SU-DHL-6 (cell line): ENCODE measurements at regions not wholly inside any gene's neighbourhood (a gene's known extent, or its start where the extent isn't known, plus 50 kb on each side); places are given as distances from the start of the nearest gene placed in this dataset.
"Not testable (repeated sequence)": the region's sequence is repeated elsewhere in the genome, so short reads cannot be mapped to it uniquely, and the experiment has no call there.

Source experiments
- H2AFZ ChIP-seq: fragments of 200-600 bp; sonication (generic); 2 replicates; pipeline ENCODE4 v1.6.1; 2014; ENCODE audit warnings: low read depth, mild to moderate bottlenecking, moderate library complexity, mixed read lengths, antibody characterized with exemption, low read length; ENCODE audit not compliant: severe bottlenecking
- H3F3A ChIP-seq: fragments of 200-600 bp; shearing (Covaris generic); 2 replicates; pipeline ENCODE4 v1.6.0; 2016; ENCODE audit warnings: antibody characterized with exemption, mild to moderate bottlenecking; ENCODE audit not compliant: insufficient read depth
- H3K27ac ChIP-seq: fragments of 200-600 bp; sonication (generic); 2 replicates; pipeline ENCODE4 v1.5.1; 2016; ENCODE audit warnings: low read depth, mild to moderate bottlenecking, low read length, moderate library complexity, mixed read lengths
- H3K27me3 ChIP-seq: fragments of 200-600 bp; sonication (generic), shearing (Covaris generic); 2 replicates; pipeline ENCODE4 v1.6.0; 2014; ENCODE audit warnings: mild to moderate bottlenecking, low read length
- H3K36me3 ChIP-seq: fragments of 200-600 bp; sonication (generic); 2 replicates; pipeline ENCODE4 v1.6.1; 2014; ENCODE audit warnings: mild to moderate bottlenecking, low read length, mixed read lengths
- H3K4me2 ChIP-seq: fragments of 300-600, 200-600 bp; shearing (Covaris generic), sonication (generic); 2 replicates; pipeline ENCODE4 v1.6.0; 2014; ENCODE audit warnings: low read length, low read depth, mild to moderate bottlenecking; ENCODE audit not compliant: poor library complexity, severe bottlenecking
- H3K4me3 ChIP-seq: fragments of 200-600 bp; sonication (generic); 2 replicates; pipeline ENCODE4 v1.5.1; 2014; ENCODE audit warnings: antibody characterized with exemption, low read length, mild to moderate bottlenecking, mixed read lengths; ENCODE audit not compliant: insufficient read depth, poor library complexity, severe bottlenecking
- H3K79me2 ChIP-seq: fragments of 200-600 bp; sonication (generic); 2 replicates; pipeline ENCODE4 v1.6.1; 2014; ENCODE audit warnings: mild to moderate bottlenecking, low read length, moderate library complexity; ENCODE audit not compliant: insufficient read depth
- H3K9ac ChIP-seq: fragments of 200-600 bp; sonication (generic); 2 replicates; pipeline ENCODE4 v1.7.0; 2014; ENCODE audit warnings: mild to moderate bottlenecking, low read length
- H3K9me2 ChIP-seq: fragments of 200-600 bp; sonication (generic); replicated peaks from 2 replicates; pipeline ENCODE4 v1.6.1; 2014; ENCODE audit warnings: low read length; ENCODE audit not compliant: insufficient read depth
- H3K9me3 ChIP-seq: fragments of 200-600 bp; sonication (generic); 2 replicates; pipeline ENCODE4 v1.6.1; 2014; ENCODE audit warnings: low read length, mixed read lengths; ENCODE audit not compliant: insufficient read depth
- H4K20me1 ChIP-seq: fragments of 200-600 bp; sonication (generic); 2 replicates; pipeline ENCODE4 v1.6.1; 2014; ENCODE audit warnings: low read depth, mild to moderate bottlenecking, antibody characterized with exemption, low read length, moderate library complexity, mixed read lengths
- CTCF ChIP-seq: fragments of 200-600 bp; sonication (generic); IDR thresholded peaks from one replicate; pipeline ENCODE4 v1.5.1; 2017; ENCODE audit warnings: antibody characterized with exemption, mild to moderate bottlenecking, low read length, moderate library complexity; ENCODE audit not compliant: insufficient read depth, poor library complexity, severe bottlenecking
- EZH2phosphoT487 ChIP-seq: fragments of 200-600 bp; sonication (generic), shearing (Covaris generic); conservative IDR thresholded peaks from 2 replicates; pipeline ENCODE4 v1.6.1; 2018; ENCODE audit warnings: mild to moderate bottlenecking, antibody characterized with exemption, low read length, moderate library complexity, mixed read lengths

- Histone ChIP-seq H3K36me3 (no peaks in the 10 kb centered on the region), H3F3A (no peaks in the 10 kb centered on the region), H3K9me3 (no peaks in the 10 kb centered on the region), H3K9me2 (no peaks in the 10 kb centered on the region), H3K4me3 (no peak overlapping the region), H4K20me1 (no peaks in the 10 kb centered on the region), H3K79me2 (no peaks in the 10 kb centered on the region), H2AFZ (no peak overlapping the region), H3K27ac (no peak overlapping the region), H3K4me2 (no peak overlapping the region), H3K27me3 (no peaks in the 10 kb centered on the region), H3K9ac (no peak overlapping the region)
- TF ChIP-seq EZH2phosphoT487 (no peak), CTCF (no peak)
These were observed 407.9 kb upstream of the BTBD3 start for GRCh38 chr20:11509776-11510175.

GRCh38 chr20:11511821-11512220 lies 405.9 kb upstream of the BTBD3 start:
- Histone ChIP-seq H3K27ac (no peak overlapping the region), H3K79me2 (no peaks in the 10 kb centered on the region), H3K9me2 (no peaks in the 10 kb centered on the region), H3K27me3 (no peaks in the 10 kb centered on the region), H3K36me3 (no peaks in the 10 kb centered on the region), H3K4me3 (no peak overlapping the region), H3F3A (no peaks in the 10 kb centered on the region), H3K4me2 (no peak overlapping the region), H3K9ac (no peak overlapping the region), H4K20me1 (no peaks in the 10 kb centered on the region), H2AFZ (no peak overlapping the region), H3K9me3 (no peaks in the 10 kb centered on the region)
- no peak for TF ChIP-seq EZH2phosphoT487
- TF ChIP-seq CTCF: no peak

GRCh38 chr20:11513241-11513745 lies 404.4 kb upstream of the BTBD3 start:
- H3K4me2 ChIP-seq, H3F3A ChIP-seq, H4K20me1 ChIP-seq, H3K9me3 ChIP-seq, H3K36me3 ChIP-seq, H3K4me3 ChIP-seq, H3K9ac ChIP-seq, H3K27me3 ChIP-seq, H3K27ac ChIP-seq, H3K9me2 ChIP-seq, H3K79me2 ChIP-seq, H2AFZ ChIP-seq: not testable (repeated sequence)

- TF ChIP-seq CTCF (no peak), EZH2phosphoT487 (no peak)
- Histone ChIP-seq H3K4me3 (no peak overlapping the region), H3K9me3 (no peaks in the 10 kb centered on the region), H3F3A (no peaks in the 10 kb centered on the region), H3K79me2 (no peaks in the 10 kb centered on the region), H3K27me3 (no peaks in the 10 kb centered on the region), H4K20me1 (no peaks in the 10 kb centered on the region), H3K27ac (no peak overlapping the region), H3K4me2 (no peak overlapping the region), H3K9ac (no peak overlapping the region), H2AFZ (no peak overlapping the region), H3K36me3 (no peaks in the 10 kb centered on the region), H3K9me2 (no peaks in the 10 kb centered on the region)
These were observed 401.2 kb upstream of the BTBD3 start for GRCh38 chr20:11516448-11516847.
